A549 (cell line): ENCODE measurements at regions not wholly inside any gene's neighbourhood (a gene's known extent, or its start where the extent isn't known, plus 50 kb on each side); places are given as distances from the start of the nearest gene placed in this dataset.

ENCODE experiments used
- ATAC-seq, 2 experiments: fragments of 200-7000 bp in 1 of 2; fragments of >200 bp in 1 of 2; cut with Nextera tagmentation in 1 of 2; cut with Tn5 transposase in 1 of 2; 3 replicates each; pipeline versions ENCODE4 v1.8.0 to v1.9.1; 2018 to 2020; ENCODE audit warnings: mild to moderate bottlenecking in 1 of 2, moderate library complexity in 1 of 2
- CTCF ChIA-PET: fragments of 300-600 bp; sonication (Branson Sonifier 250); formaldehyde crosslinking; extraction: SDS; loops from one replicate; lab custom pipeline; 2021; ENCODE audit warnings: antibody characterized with exemption, inconsistent platforms; lab: Yijun Ruan, JAX
- POLR2A ChIA-PET: fragments of 350-600 bp; formaldehyde crosslinking; extraction: SDS; loops from one replicate; lab custom pipeline; 2021; ENCODE audit warnings: antibody characterized with exemption, inconsistent platforms; lab: Yijun Ruan, JAX
- DNase-seq, 2 experiments: peaks; one replicate each; pipeline versions ENCODE4 v3.0.0 to v3.0.0-alpha.2; 2011 to 2016; ENCODE audit warnings: low read depth in 1 of 2, low spot score in 1 of 2
- FAIRE-seq: peaks from 2 replicates; lab custom pipeline; 2011; peaks lifted over from hg19 to GRCh38; lab: Jason Lieb, UNC
- H3K27ac ChIP-seq, 2 experiments: fragments of >200 bp; sonication (Bioruptor Twin); formaldehyde crosslinking; 3 replicates each; pipeline ENCODE4 v1.5.1; 2016 to 2017
- H3K4me1 ChIP-seq: fragments of >200 bp; sonication (Bioruptor Twin); formaldehyde crosslinking; 3 replicates; pipeline ENCODE4 v1.6.1; 2016
- H3K4me2 ChIP-seq: fragments of >200 bp; sonication (Bioruptor Twin); formaldehyde crosslinking; 3 replicates; pipeline ENCODE4 v1.6.1; 2016
- H3K4me3 ChIP-seq: fragments of >200 bp; sonication (Bioruptor Twin); formaldehyde crosslinking; 3 replicates; pipeline ENCODE4 v1.5.1; 2016
- H3K9me3 ChIP-seq: fragments of >200 bp; sonication (Bioruptor Twin); formaldehyde crosslinking; 3 replicates; pipeline ENCODE4 v1.6.1; 2016
- ATOH8 ChIP-seq: fragments of 250-450 bp; sonication (Bioruptor Pico); IDR thresholded peaks from 2 replicates; pipeline ENCODE4 v1.5.0; 2020; ENCODE audit warnings: low read depth, mild to moderate bottlenecking, moderate library complexity
- BCL3 ChIP-seq: fragments of >200 bp; sonication (Bioruptor Twin); formaldehyde crosslinking; IDR thresholded peaks from 3 replicates; pipeline ENCODE4 v1.6.1; 2016
- EHMT2 ChIP-seq: fragments of 200-600 bp; sonication (generic); IDR thresholded peaks from 2 replicates; pipeline ENCODE4 v1.6.1; 2016; ENCODE audit warnings: antibody characterized with exemption, low read depth, mild to moderate bottlenecking, moderate library complexity
- ELK1 ChIP-seq: fragments of 150-350 bp; IDR thresholded peaks from 2 replicates; pipeline ENCODE4 v1.6.1; 2014; ENCODE audit warnings: low read depth, mild to moderate bottlenecking, low read length
- EP300 ChIP-seq, 2 experiments: fragments of >200 bp; sonication (Bioruptor Twin); formaldehyde crosslinking; IDR thresholded peaks; 2 replicates in 1 of 2; 3 replicates in 1 of 2; pipeline ENCODE4 v1.6.1; 2016 to 2017
- ESRRA ChIP-seq: fragments of 150-350 bp; IDR thresholded peaks from 2 replicates; pipeline ENCODE4 v1.6.1; 2014; ENCODE audit warnings: mild to moderate bottlenecking, low read length, borderline replicate concordance
- FOSB ChIP-seq: fragments of 250-450 bp; sonication (Bioruptor Pico); IDR thresholded peaks from 2 replicates; pipeline ENCODE4 v1.5.0; 2020; ENCODE audit warnings: mild to moderate bottlenecking, moderate library complexity
- HES2 ChIP-seq: fragments of >200 bp; sonication (Bioruptor Twin); formaldehyde crosslinking; IDR thresholded peaks from 2 replicates; pipeline ENCODE4 v1.6.1; 2016
- HEYL ChIP-seq: fragments of 250-450 bp; sonication (Bioruptor Pico); IDR thresholded peaks from 2 replicates; pipeline ENCODE4 v1.8.0; 2021; ENCODE audit warnings: mild to moderate bottlenecking, moderate library complexity
- HMGXB4 ChIP-seq: fragments of 250-450 bp; sonication (Bioruptor Pico); IDR thresholded peaks from 2 replicates; pipeline ENCODE4 v1.5.0; 2021; ENCODE audit warnings: mild to moderate bottlenecking, moderate library complexity, borderline replicate concordance
- JUNB ChIP-seq: fragments of >200 bp; sonication (Bioruptor Twin); formaldehyde crosslinking; IDR thresholded peaks from 2 replicates; pipeline ENCODE4 v1.6.1; 2016
- KDM1A ChIP-seq: fragments of 200-600 bp; sonication (generic); IDR thresholded peaks from 2 replicates; pipeline ENCODE4 v1.6.1; 2016; ENCODE audit warnings: low read depth, mild to moderate bottlenecking
- KDM5A ChIP-seq: fragments of 200-600 bp; sonication (generic); IDR thresholded peaks from 2 replicates; pipeline ENCODE4 v1.6.1; 2016; ENCODE audit warnings: antibody characterized with exemption, mild to moderate bottlenecking
- MAX ChIP-seq: IDR thresholded peaks from 2 replicates; pipeline ENCODE4 v1.6.1; 2012
- MAZ ChIP-seq: fragments of 150-350 bp; IDR thresholded peaks from 2 replicates; pipeline ENCODE4 v1.6.1; 2014; ENCODE audit warnings: antibody characterized with exemption, low read depth, low read length, borderline replicate concordance
- NPAS2 ChIP-seq: fragments of 250-450 bp; sonication (Bioruptor Pico); IDR thresholded peaks from 2 replicates; pipeline ENCODE4 v1.8.0; 2022; ENCODE audit warnings: mild to moderate bottlenecking, moderate library complexity, borderline replicate concordance
- POLR2A ChIP-seq: IDR thresholded peaks from 2 replicates; pipeline ENCODE4 v1.6.1; 2012; ENCODE audit warnings: mild to moderate bottlenecking, low read length
- RARB ChIP-seq: fragments of 250-450 bp; sonication (Bioruptor Pico); IDR thresholded peaks from 2 replicates; pipeline ENCODE4 v1.8.0; 2021; ENCODE audit warnings: mild to moderate bottlenecking, moderate library complexity
- RCOR1 ChIP-seq: fragments of 150-350 bp; IDR thresholded peaks from 2 replicates; pipeline ENCODE4 v1.6.1; 2014; ENCODE audit warnings: antibody characterized with exemption, low read length, low read depth
- REST ChIP-seq: fragments of 200-600 bp; sonication (generic); IDR thresholded peaks from 2 replicates; pipeline ENCODE4 v1.6.1; 2016; ENCODE audit warnings: antibody characterized with exemption, mild to moderate bottlenecking, moderate library complexity
- SMC3 ChIP-seq: fragments of >200 bp; sonication (Bioruptor Twin); formaldehyde crosslinking; IDR thresholded peaks from 3 replicates; pipeline ENCODE4 v1.6.1; 2018; ENCODE audit warnings: inconsistent platforms
- SREBF2 ChIP-seq: fragments of 450-650 bp; IDR thresholded peaks from 2 replicates; pipeline ENCODE4 v1.6.1; 2014; ENCODE audit warnings: mild to moderate bottlenecking, moderate library complexity
- TFCP2L1 ChIP-seq: fragments of 250-450 bp; sonication (Bioruptor Pico); IDR thresholded peaks from 2 replicates; pipeline ENCODE4 v1.5.0; 2021; ENCODE audit warnings: mild to moderate bottlenecking
- TP53 ChIP-seq: fragments of 250-450 bp; sonication (Bioruptor Pico); IDR thresholded peaks from 2 replicates; pipeline ENCODE4 v1.5.0; 2021; ENCODE audit warnings: mild to moderate bottlenecking, moderate library complexity
- USF2 ChIP-seq: fragments of 450-650 bp; IDR thresholded peaks from 2 replicates; pipeline ENCODE4 v1.6.1; 2014; ENCODE audit warnings: antibody characterized with exemption
- ZC3H11A ChIP-seq: fragments of 450-650 bp; IDR thresholded peaks from 2 replicates; pipeline ENCODE4 v1.6.1; 2014; ENCODE audit warnings: antibody characterized with exemption, mild to moderate bottlenecking
- ZNF302 ChIP-seq: fragments of 250-450 bp; sonication (Bioruptor Pico); IDR thresholded peaks from 2 replicates; pipeline ENCODE4 v1.9.0; 2021; ENCODE audit warnings: inconsistent platforms, mild to moderate bottlenecking, moderate library complexity
- WGBS: methylation state at CpG from one replicate; pipeline ENCODE4 v1.1.6; 2017; ENCODE audit errors: missing lambda C conversion rate; 5-methylcytosine and 5-hydroxymethylcytosine counted together

- no peak for ATAC-seq
Observed at GRCh38 chr13:21796066-21796465, 125.2 kb downstream of the FGF9 start.

GRCh38 chr13:21796775-21797514 lies 126.1 kb downstream of the FGF9 start:
- ChIA-PET CTCF (no interaction called here), POLR2A (no interaction called here)
- no peak for ATAC-seq
- Histone ChIP-seq H3K4me1 (no peaks in the 10 kb centered on the region), H3K9me3 (no peaks in the 10 kb centered on the region), H3K27ac (no peak overlapping the region), H3K4me2 (no peak overlapping the region), H3K4me3 (no peak overlapping the region)
- FAIRE-seq: no peak
- DNase-seq: no peak
- WGBS: 35% methylated on average over 11 of the region's 11 CpGs
- TF ChIP-seq KDM1A: no peak
- no peak for TF ChIP-seq JUNB
- TF ChIP-seq POLR2A: no peak
- TF ChIP-seq MAZ: no peak
- TF ChIP-seq ATOH8: no peak
- TF ChIP-seq BCL3: no peak
- no peak for TF ChIP-seq REST
- no peak for TF ChIP-seq ESRRA
- TF ChIP-seq RARB (CRISPR knock-in tag): no peak
- no peak for TF ChIP-seq NPAS2 (CRISPR knock-in tag)
- TF ChIP-seq HEYL (CRISPR knock-in tag): no peak
- TF ChIP-seq RCOR1: no peak
- TF ChIP-seq ZNF302 (CRISPR knock-in tag): no peak
- TF ChIP-seq ZC3H11A: no peak
- no peak for TF ChIP-seq USF2

More at GRCh38 chr13:21796066-21796465, 125.2 kb downstream of the FGF9 start:
- Histone ChIP-seq H3K9me3 (no peaks in the 10 kb centered on the region), H3K4me1 (no peaks in the 10 kb centered on the region), H3K4me2 (no peak overlapping the region), H3K27ac (no peak overlapping the region), H3K4me3 (no peak overlapping the region)
- TF ChIP-seq TP53 (CRISPR knock-in tag) (no peak), HMGXB4 (CRISPR knock-in tag) (no peak), MAZ (no peak), POLR2A (no peak), EP300 (IDR thresholded peaks at IDR 0.05) (no peak), ELK1 (no peak), TFCP2L1 (CRISPR knock-in tag) (no peak), KDM5A (no peak), SREBF2 (no peak), MAX (no peak), HES2 (no peak), SMC3 (no peak), EHMT2 (no peak), FOSB (CRISPR knock-in tag) (no peak)
- CTCF ChIA-PET: no interaction called here
- POLR2A ChIA-PET: no interaction called here
- 54% methylated on average over 5 of the region's 5 CpGs for WGBS
- DNase-seq (no peak), FAIRE-seq (no peak)
